WI38 (cell line): ENCODE measurements at regions not wholly inside any gene's neighbourhood (a gene's known extent, or its start where the extent isn't known, plus 50 kb on each side); places are given as distances from the start of the nearest gene placed in this dataset.

Source experiments
- H3K4me3 ChIP-seq: 2 replicates; pipeline ENCODE4 v1.5.1; 2011; ENCODE audit warnings: low read depth, mild to moderate bottlenecking, control low read depth, low read length
- TF ChIP-seq, protein P1 (sequence below): IDR thresholded peaks from 2 replicates; pipeline ENCODE4 v1.5.1; 2012; ENCODE audit warnings: low read depth, mild to moderate bottlenecking, control low read depth, low read length

DNA sequence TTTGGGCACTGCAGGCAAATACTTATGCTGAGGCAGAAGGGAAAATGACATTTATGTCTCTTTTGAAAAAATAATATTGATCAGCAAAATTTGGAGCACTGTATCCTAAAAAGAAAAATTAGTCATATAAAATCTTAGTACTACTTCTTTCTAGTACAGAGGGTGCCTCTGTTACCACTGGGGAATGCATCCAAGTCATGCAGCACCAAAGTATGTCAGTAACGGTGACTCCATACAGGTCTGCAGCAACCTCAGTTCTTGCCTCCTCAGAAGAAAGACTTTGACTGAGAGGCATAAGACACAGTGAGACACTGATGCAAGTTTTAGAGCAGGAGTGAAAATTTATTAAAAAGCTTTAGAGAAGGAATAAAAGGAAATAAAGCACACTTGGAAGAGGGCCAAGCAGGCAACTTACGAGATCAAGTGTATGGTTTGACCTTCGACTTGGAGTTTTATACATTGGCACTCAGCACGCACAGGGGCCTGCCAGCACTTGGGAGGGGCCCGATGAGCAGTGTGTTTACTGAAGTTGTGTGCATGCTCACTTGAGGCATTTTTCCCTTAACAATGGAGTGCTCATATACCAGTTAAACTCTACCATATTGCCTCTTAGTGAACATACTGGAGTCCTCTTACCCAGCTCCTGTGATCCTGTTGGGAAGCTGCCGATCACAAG is 1244.8 kb downstream of the EPHA7 start:
- TF ChIP-seq, protein P1, sequence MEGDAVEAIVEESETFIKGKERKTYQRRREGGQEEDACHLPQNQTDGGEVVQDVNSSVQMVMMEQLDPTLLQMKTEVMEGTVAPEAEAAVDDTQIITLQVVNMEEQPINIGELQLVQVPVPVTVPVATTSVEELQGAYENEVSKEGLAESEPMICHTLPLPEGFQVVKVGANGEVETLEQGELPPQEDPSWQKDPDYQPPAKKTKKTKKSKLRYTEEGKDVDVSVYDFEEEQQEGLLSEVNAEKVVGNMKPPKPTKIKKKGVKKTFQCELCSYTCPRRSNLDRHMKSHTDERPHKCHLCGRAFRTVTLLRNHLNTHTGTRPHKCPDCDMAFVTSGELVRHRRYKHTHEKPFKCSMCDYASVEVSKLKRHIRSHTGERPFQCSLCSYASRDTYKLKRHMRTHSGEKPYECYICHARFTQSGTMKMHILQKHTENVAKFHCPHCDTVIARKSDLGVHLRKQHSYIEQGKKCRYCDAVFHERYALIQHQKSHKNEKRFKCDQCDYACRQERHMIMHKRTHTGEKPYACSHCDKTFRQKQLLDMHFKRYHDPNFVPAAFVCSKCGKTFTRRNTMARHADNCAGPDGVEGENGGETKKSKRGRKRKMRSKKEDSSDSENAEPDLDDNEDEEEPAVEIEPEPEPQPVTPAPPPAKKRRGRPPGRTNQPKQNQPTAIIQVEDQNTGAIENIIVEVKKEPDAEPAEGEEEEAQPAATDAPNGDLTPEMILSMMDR: no peak
- no peak overlapping the region for H3K4me3 ChIP-seq

DNA sequence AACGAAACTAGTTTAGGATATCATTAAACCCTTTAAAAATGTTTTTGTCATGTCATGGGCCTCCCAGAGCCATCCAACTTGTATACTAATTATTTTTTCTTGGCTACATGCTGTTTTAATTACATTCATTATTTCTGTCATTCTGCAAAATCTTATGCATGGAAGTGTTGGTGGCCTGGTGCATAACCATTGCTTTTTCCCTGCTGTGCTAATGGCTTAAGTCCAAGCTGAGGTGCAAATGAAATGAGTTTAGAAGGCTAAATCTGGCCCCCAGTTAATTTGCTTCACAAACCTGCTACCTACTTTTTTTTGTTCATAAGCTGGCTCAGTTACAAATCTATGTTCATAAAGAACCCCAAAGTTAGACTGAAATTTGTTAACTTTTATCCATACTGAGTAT is 1249.9 kb downstream of the EPHA7 start:
- TF ChIP-seq, protein P1: no peak
- no peak overlapping the region for H3K4me3 ChIP-seq

DNA sequence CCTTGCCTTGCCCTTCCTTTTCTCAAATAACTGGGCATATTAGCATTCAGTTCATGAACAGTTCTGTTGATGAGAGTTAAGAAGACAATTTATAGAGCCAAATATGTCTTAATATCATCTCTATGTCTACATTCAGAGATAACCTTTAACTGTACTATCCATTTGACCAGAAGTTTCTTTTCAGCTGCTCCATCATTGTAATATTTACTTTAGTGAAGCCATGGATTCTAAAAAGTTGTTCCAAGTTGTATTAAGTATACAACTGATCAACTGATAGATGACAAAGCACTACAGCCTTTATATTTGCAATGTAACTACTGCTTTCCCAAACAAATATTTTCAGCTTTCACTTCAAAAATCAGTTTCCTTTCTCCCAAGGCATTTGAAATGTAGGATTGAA is 1252.7 kb downstream of the EPHA7 start:
- TF ChIP-seq, protein P1: no peak
- no peak overlapping the region for H3K4me3 ChIP-seq

DNA sequence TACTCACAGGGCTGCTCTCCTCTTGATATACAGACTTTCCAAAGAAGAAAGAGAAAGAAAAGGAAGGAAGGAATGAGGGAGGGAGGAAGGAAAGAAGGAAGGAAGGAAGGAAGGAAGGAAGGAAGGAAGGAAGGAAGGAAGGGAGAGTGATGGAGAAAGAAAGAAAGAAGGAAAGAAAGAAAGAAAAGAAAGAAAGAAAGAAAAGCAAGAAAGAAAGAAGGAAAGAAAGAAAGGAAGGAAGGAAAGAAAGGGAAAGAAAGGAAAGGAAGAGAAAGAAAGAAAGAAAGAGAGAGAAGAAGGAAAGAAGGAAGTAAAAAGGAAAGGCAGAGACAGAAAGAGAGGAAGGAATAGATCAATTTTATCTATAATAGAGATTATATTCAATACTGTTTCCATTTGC is 1257.4 kb downstream of the EPHA7 start:
- TF ChIP-seq, protein P1: no peak

DNA sequence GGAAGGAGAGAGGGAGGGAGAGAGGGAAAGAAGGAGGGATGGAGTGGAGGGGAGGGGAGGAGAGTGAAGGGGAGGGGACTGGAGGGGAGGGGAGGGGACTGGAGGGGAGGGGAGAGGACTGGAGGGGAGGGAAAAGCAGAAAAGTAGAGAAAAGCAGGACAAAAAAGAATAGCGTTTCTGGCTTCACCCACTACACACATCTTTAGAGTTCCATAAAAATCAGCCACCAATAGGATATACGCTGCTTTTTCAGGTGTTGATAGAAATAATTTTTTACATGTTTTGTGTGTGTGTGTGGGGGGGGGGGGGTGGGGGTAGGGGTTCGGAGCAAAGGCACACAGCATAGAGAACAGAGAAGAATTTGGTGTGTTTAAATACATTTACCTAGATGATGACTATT is 1259.1 kb downstream of the EPHA7 start:
- TF ChIP-seq, protein P1: no peak
- H3K4me3 ChIP-seq: no peak overlapping the region

More for the DNA sequence above, 1257.4 kb downstream of the EPHA7 start:
- no peak overlapping the region for H3K4me3 ChIP-seq

DNA sequence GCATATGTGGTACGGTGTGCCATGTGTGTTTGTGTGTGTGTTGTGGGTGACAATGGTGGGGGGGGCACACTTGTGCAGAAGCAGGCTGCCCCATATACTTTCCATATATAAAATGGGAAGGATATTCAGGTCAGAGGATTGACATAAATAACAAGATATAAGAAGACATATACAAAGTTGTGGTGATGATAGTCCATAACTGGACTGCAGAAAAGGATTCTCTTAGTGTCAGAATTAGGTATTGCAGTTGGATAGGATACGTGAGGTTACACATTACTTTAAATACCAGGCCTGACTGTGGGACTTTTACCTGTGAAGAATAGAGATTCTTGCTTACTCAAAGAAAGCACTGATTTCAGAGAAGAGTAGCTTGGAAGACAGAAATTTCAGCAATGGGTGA is 1260.3 kb downstream of the EPHA7 start:
- no peak overlapping the region for H3K4me3 ChIP-seq
- TF ChIP-seq, protein P1: no peak

GRCh38 chr6:92150553-92150952 is 1268.8 kb downstream of the EPHA7 start:
- no peak overlapping the region for H3K4me3 ChIP-seq
- TF ChIP-seq, protein P1: no peak
